K562 (cell line): ENCODE measurements at regions not wholly inside any gene's neighbourhood (a gene's known extent, or its start where the extent isn't known, plus 50 kb on each side); places are given as distances from the start of the nearest gene placed in this dataset.

Source experiments
- ATAC-seq: fragments of 200-7000 bp; cut with Tn5 transposase; 3 replicates; pipeline ENCODE4 v1.9.1; 2020; ENCODE audit warnings: moderate library complexity
- BruUV-seq: library from RNA; stranded (reverse); fragments of 400-500 nt; replicated peaks from 2 replicates; lab custom pipeline; 2021; lab: Mats Ljungman, UMichigan
- CTCF ChIA-PET: fragments of 300-600 bp; formaldehyde crosslinking; extraction: SDS; loops from one replicate; lab custom pipeline; 2021; ENCODE audit warnings: low intra/inter-chr PET ratio; lab: Yijun Ruan, JAX
- POLR2A ChIA-PET: fragments of 300-600, 350-650 bp; sonication (Branson Sonifier 250); formaldehyde crosslinking; extraction: SDS; loops from one replicate; lab custom pipeline; 2021; ENCODE audit warnings: antibody characterized with exemption, inconsistent platforms; lab: Yijun Ruan, JAX
- DNase-seq, 4 experiments: peaks; one replicate each; pipeline versions ENCODE4 v3.0.0 to v3.0.0-alpha.2; 2011 to 2018; ENCODE audit warnings: low spot score in 3 of 4, mixed read lengths in 3 of 4; ENCODE audit errors: extremely low read depth in 1 of 4
- FAIRE-seq: peaks from 2 replicates; lab custom pipeline; 2011; peaks lifted over from hg19 to GRCh38; lab: Jason Lieb, UNC
- H2AFZ ChIP-seq: 2 replicates; pipeline ENCODE4 v1.6.0; 2011; ENCODE audit warnings: low read depth, low read length, control low read depth, inconsistent platforms
- H3K27ac ChIP-seq: fragments of 200-600 bp; 3 replicates; pipeline ENCODE4 v1.8.0; 2011; ENCODE audit warnings: low read depth, mild to moderate bottlenecking, control low read depth, inconsistent platforms, low read length, moderate library complexity, mixed read lengths; ENCODE audit errors: extremely low read depth
- H3K27me3 ChIP-seq, 2 experiments: fragments of 300-600 bp in 1 of 2; 2 replicates in 1 of 2; 3 replicates in 1 of 2; pipeline versions ENCODE4 v1.6.0 to v1.8.0; 2011; ENCODE audit warnings: inconsistent platforms in 2 of 2, low read length in 2 of 2, mild to moderate bottlenecking in 1 of 2, mixed read lengths in 1 of 2, moderate library complexity in 1 of 2; ENCODE audit not compliant: control insufficient read depth in 2 of 2, insufficient read depth in 2 of 2
- H3K36me3 ChIP-seq: fragments of 300-600 bp; 3 replicates; pipeline ENCODE4 v1.8.0; 2011; ENCODE audit warnings: mild to moderate bottlenecking, low read length, inconsistent platforms; ENCODE audit not compliant: control insufficient read depth, insufficient read depth
- H3K4me1 ChIP-seq, 2 experiments: fragments of 200-600 bp in 1 of 2; replicated peaks in 1 of 2; 2 replicates in 1 of 2; 3 replicates in 1 of 2; pipeline versions ENCODE4 v1.5.1 to v1.8.0; 2011; ENCODE audit warnings: inconsistent platforms in 2 of 2, low read length in 2 of 2, mild to moderate bottlenecking in 1 of 2, mixed read lengths in 1 of 2, moderate library complexity in 1 of 2; ENCODE audit not compliant: control insufficient read depth in 2 of 2, insufficient read depth in 2 of 2
- H3K4me2 ChIP-seq: 2 replicates; pipeline ENCODE4 v1.6.1; 2011; ENCODE audit warnings: low read length, control low read depth, inconsistent platforms, mixed read lengths; ENCODE audit not compliant: insufficient read depth
- H3K4me3 ChIP-seq: fragments of 200-600 bp; sonication (generic), shearing (Covaris generic); 2 replicates; pipeline ENCODE4 v1.5.1; 2016; ENCODE audit warnings: control low read depth, inconsistent platforms
- H3K79me2 ChIP-seq: fragments of 200-600 bp; 3 replicates; pipeline ENCODE4 v1.8.0; 2011; ENCODE audit warnings: low read length, inconsistent platforms; ENCODE audit not compliant: control insufficient read depth, insufficient read depth
- H3K9ac ChIP-seq, 2 experiments: 2 replicates each; pipeline versions ENCODE4 v1.6.0 to v1.6.1; 2011; ENCODE audit warnings: low read depth in 2 of 2, low read length in 2 of 2, control low read depth in 1 of 2, inconsistent platforms in 1 of 2, mild to moderate bottlenecking in 1 of 2, mixed read lengths in 1 of 2; ENCODE audit not compliant: insufficient read depth in 1 of 2
- H3K9me1 ChIP-seq: one replicate; pipeline ENCODE4 v1.6.0; 2011; ENCODE audit warnings: inconsistent platforms, mild to moderate bottlenecking, low read length, moderate library complexity; ENCODE audit not compliant: control insufficient read depth, insufficient read depth
- H3K9me3 ChIP-seq: replicated peaks from 2 replicates; pipeline ENCODE4 v1.5.1; 2011; ENCODE audit warnings: low read depth, low read length, inconsistent platforms; ENCODE audit not compliant: control insufficient read depth, insufficient read depth
- H4K20me1 ChIP-seq: replicated peaks from 2 replicates; pipeline ENCODE4 v1.6.1; 2011; ENCODE audit warnings: low read length, inconsistent platforms, mixed read lengths; ENCODE audit not compliant: control insufficient read depth, insufficient read depth
- CBFB ChIP-seq: sonication (generic); formaldehyde crosslinking; IDR thresholded peaks from 2 replicates; pipeline ENCODE4 v1.4.0; 2020; ENCODE audit warnings: mild to moderate bottlenecking, missing genetic modification reagents
- CBX8 ChIP-seq: fragments of 200-600 bp; sonication (generic); IDR thresholded peaks from 2 replicates; pipeline ENCODE4 v1.6.1; 2012; ENCODE audit warnings: borderline replicate concordance, mixed run types, low read depth, mild to moderate bottlenecking, moderate library complexity, mixed read lengths, low read length, control low read depth, inconsistent platforms; ENCODE audit not compliant: poor library complexity, severe bottlenecking; ENCODE audit errors: extremely low read depth
- CTBP1 ChIP-seq: fragments of 450-650 bp; IDR thresholded peaks from 2 replicates; pipeline ENCODE4 v1.6.1; 2016; ENCODE audit warnings: borderline replicate concordance
- DPF2 ChIP-seq: fragments of 450-650 bp; IDR thresholded peaks from 2 replicates; pipeline ENCODE4 v1.6.1; 2016
- ETS2 ChIP-seq: IDR thresholded peaks from 2 replicates; pipeline ENCODE4 v1.6.1; 2016; ENCODE audit warnings: borderline replicate concordance, missing genetic modification characterization, mild to moderate bottlenecking, moderate library complexity, missing compliant biosample characterization; ENCODE audit not compliant: poor library complexity, severe bottlenecking
- GATAD2B ChIP-seq: fragments of 450-650 bp; IDR thresholded peaks from 2 replicates; pipeline ENCODE4 v1.6.1; 2017; ENCODE audit warnings: mild to moderate bottlenecking, borderline replicate concordance
- GTF3C2 ChIP-seq: IDR thresholded peaks from 3 replicates; pipeline ENCODE4 v1.6.1; 2011; ENCODE audit warnings: borderline replicate concordance, mild to moderate bottlenecking, moderate library complexity; ENCODE audit not compliant: insufficient read length; ENCODE audit errors: extremely low read depth
- MXI1 ChIP-seq: IDR thresholded peaks from 2 replicates; pipeline ENCODE4 v1.6.1; 2011; ENCODE audit warnings: low read depth, mild to moderate bottlenecking, improper control_type of control experiment, low read length
- NR4A1 ChIP-seq, 2 experiments: fragments of 250-450 bp in 1 of 2; fragments of 450-650 bp in 1 of 2; sonication (Bioruptor Pico) in 1 of 2; IDR thresholded peaks; 2 replicates each; pipeline versions ENCODE4 v1.4.0 to v1.6.1; 2016 to 2020; ENCODE audit warnings: mild to moderate bottlenecking in 2 of 2, missing compliant biosample characterization in 1 of 2, missing genetic modification characterization in 1 of 2, moderate library complexity in 1 of 2
- RFX5 ChIP-seq: IDR thresholded peaks from 2 replicates; pipeline ENCODE4 v1.6.1; 2011; ENCODE audit warnings: low read depth, mild to moderate bottlenecking, improper control_type of control experiment, low read length
- SIX5 ChIP-seq, 2 experiments: IDR thresholded peaks; 2 replicates each; pipeline ENCODE4 v1.6.1; 2011; ENCODE audit warnings: low read length in 2 of 2, borderline replicate concordance in 1 of 2, low read depth in 1 of 2, mild to moderate bottlenecking in 1 of 2, moderate library complexity in 1 of 2; ENCODE audit not compliant: insufficient read depth in 1 of 2
- TAF1 ChIP-seq: IDR thresholded peaks from 2 replicates; pipeline ENCODE4 v1.6.1; 2011; ENCODE audit warnings: mild to moderate bottlenecking, low read length, moderate library complexity; ENCODE audit not compliant: insufficient read depth, control insufficient read depth, severe bottlenecking; ENCODE audit errors: extremely low read depth
- THRA ChIP-seq: fragments of 450-650 bp; IDR thresholded peaks from 2 replicates; pipeline ENCODE4 v1.6.1; 2017; ENCODE audit warnings: mild to moderate bottlenecking, moderate library complexity
- XRCC3 ChIP-seq: fragments of 450-650 bp; IDR thresholded peaks from 2 replicates; pipeline ENCODE4 v1.6.1; 2017; ENCODE audit warnings: mild to moderate bottlenecking, moderate library complexity
- XRCC5 ChIP-seq: fragments of 200-400 bp; formaldehyde crosslinking; IDR thresholded peaks from 2 replicates; pipeline ENCODE4 v1.6.1; 2017; ENCODE audit warnings: low read depth, mild to moderate bottlenecking, low read length
- ZNF311 ChIP-seq: fragments of 250-450 bp; sonication (Bioruptor Pico); IDR thresholded peaks from 2 replicates; pipeline ENCODE4 v1.4.0; 2020; ENCODE audit warnings: mild to moderate bottlenecking, moderate library complexity
- ZNF444 ChIP-seq: fragments of 250-450 bp; sonication (Bioruptor Pico); IDR thresholded peaks from 2 replicates; pipeline ENCODE4 v1.4.0; 2020; ENCODE audit warnings: mild to moderate bottlenecking, moderate library complexity
- ZNF586 ChIP-seq: fragments of 450-650 bp; formaldehyde crosslinking; conservative IDR thresholded peaks from 2 replicates; pipeline ENCODE4 v1.4.0; 2020; ENCODE audit warnings: mild to moderate bottlenecking, moderate library complexity
- ZNF707 ChIP-seq: fragments of 250-450 bp; sonication (Bioruptor Pico); conservative IDR thresholded peaks from 2 replicates; pipeline ENCODE4 v1.8.0; 2022; ENCODE audit warnings: inconsistent platforms, mild to moderate bottlenecking, moderate library complexity
- ZNF830 ChIP-seq: fragments of 250-450 bp; sonication (Bioruptor Pico); IDR thresholded peaks from 2 replicates; pipeline ENCODE4 v1.5.0; 2021; ENCODE audit warnings: mild to moderate bottlenecking
- WGBS: fragments of 100-300 bp; shearing (Covaris generic); methylation state at CpG from one replicate; pipeline ENCODE4 v1.1.6; 2016; ENCODE audit warnings: low coverage, mixed read lengths; ENCODE audit not compliant: insufficient coverage; ENCODE audit errors: missing lambda C conversion rate; 5-methylcytosine and 5-hydroxymethylcytosine counted together
- in situ Hi-C: fragments of 300-500 bp; cut with MboI; formaldehyde crosslinking; loops from 4 replicates; pipeline ENCODE4 v1.15.0; 2018; ENCODE audit warnings: inconsistent platforms, mixed read lengths
- intact Hi-C: fragments of 100-400 bp; cut with micrococcal nuclease; formaldehyde crosslinking; loops from 2 replicates; pipeline ENCODE4 v1.14.2; 2022

GRCh38 chr3:61378311-61378710 lies 127.1 kb upstream of the FHIT start:
- Histone ChIP-seq H3K4me2 (no peak overlapping the region), H4K20me1 (no peaks in the 10 kb centered on the region), H3K9me1 (no peaks in the 10 kb centered on the region), H3K9ac (no peak overlapping the region), H3K4me3 (no peak overlapping the region), H3K27ac (no peak overlapping the region)
- POLR2A ChIA-PET = no interaction called here
- no peak for DNase-seq
- no peak for FAIRE-seq
- ATAC-seq = no peak
- TF ChIP-seq TAF1 = no peak
- TF ChIP-seq CBFB (CRISPR knock-in tag) = no peak
- no peak for TF ChIP-seq GATAD2B
- no peak for TF ChIP-seq DPF2
- no peak for TF ChIP-seq CTBP1
- TF ChIP-seq CBX8 = no peak
- no peak for TF ChIP-seq ZNF586
- no peak for TF ChIP-seq MXI1
- TF ChIP-seq SIX5 (IDR thresholded peaks at IDR 0.05; ENCODE audit: borderline replicate concordance in 1 of 2, insufficient read depth in 1 of 2, low read depth in 1 of 2, low read length in 2 of 2) = no peak
- no peak for TF ChIP-seq ZNF311 (CRISPR knock-in tag)
- TF ChIP-seq THRA = no peak
- TF ChIP-seq XRCC3 = no peak
- no peak for TF ChIP-seq RFX5
- TF ChIP-seq ZNF444 (CRISPR knock-in tag) = no peak
- no peak for TF ChIP-seq GTF3C2
- TF ChIP-seq ETS2 (tag) = no peak
- no peak for TF ChIP-seq ZNF830 (CRISPR knock-in tag)
- TF ChIP-seq ZNF707 (CRISPR knock-in tag) = no peak
- TF ChIP-seq NR4A1 (CRISPR knock-in tag; IDR thresholded peaks at IDR 0.05) = no peak
- no peak for TF ChIP-seq NR4A1 (tag; IDR thresholded peaks at IDR 0.05)
- no peak for TF ChIP-seq XRCC5
- TF ChIP-seq, all 486 proteins: peak for 0
- CTCF ChIA-PET = no interaction called here
- Histone ChIP-seq H3K4me1 (no peaks in the 10 kb centered on the region), H3K36me3 (no peaks in the 10 kb centered on the region), H3K9me3 (no peaks in the 10 kb centered on the region), H3K79me2 (no peaks in the 10 kb centered on the region), H3K27me3 (no peaks in the 10 kb centered on the region), H2AFZ (no peak overlapping the region)
- intact Hi-C loops (no loop called here), in situ Hi-C loops (loop anchor here (25.0 kb wide), 1 partner anchor 1816 kb away; no protein-coding TSS in a partner anchor)
- WGBS = 0% methylated on average over 1 of the region's 1 CpG
- BruUV-seq = no TSS peak
